Stimulated activated CD4-positive, alpha-beta T cell treated with anti-CD3 and anti-CD28 coated beads, Interleukin-15, amount 100 ng/mL, for 24 hours (primary cell): ENCODE measurements at regions not wholly inside any gene's neighbourhood (a gene's known extent, or its start where the extent isn't known, plus 50 kb on each side); places are given as distances from the start of the nearest gene placed in this dataset.

Experiments
- DNase-seq: peaks from one replicate; pipeline ENCODE4 v3.0.0-alpha.2; 2020

GRCh38 chr2:8525236-8525581 lies 156.6 kb upstream of the ID2 start:
- DNase-seq = no peak

GRCh38 chr2:8525582-8526402 lies 156.1 kb upstream of the ID2 start:
- no peak for DNase-seq

GRCh38 chr2:8526403-8526696 lies 155.5 kb upstream of the ID2 start:
- DNase-seq = no peak

DNA sequence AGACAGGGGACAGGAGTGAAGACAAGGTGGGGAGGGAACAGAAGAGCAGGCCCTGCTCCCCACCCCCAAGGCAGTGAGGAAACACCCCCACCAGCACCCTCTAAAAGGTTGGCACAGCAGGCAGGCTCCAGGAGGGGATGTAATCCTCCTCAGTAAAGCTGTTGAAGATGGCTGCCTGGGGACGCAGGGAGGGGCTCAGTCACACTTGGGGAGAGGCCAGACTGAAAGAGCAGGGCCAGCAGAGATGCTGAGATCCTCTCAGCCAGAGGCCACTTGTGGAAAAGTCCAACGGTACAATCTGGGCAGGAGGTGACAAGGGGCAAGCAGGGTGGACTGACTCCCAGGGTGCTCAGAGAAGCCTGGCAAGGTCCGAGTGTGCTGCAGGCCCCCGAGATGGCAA lies 154.8 kb upstream of the ID2 start:
- DNase-seq = no peak

DNA sequence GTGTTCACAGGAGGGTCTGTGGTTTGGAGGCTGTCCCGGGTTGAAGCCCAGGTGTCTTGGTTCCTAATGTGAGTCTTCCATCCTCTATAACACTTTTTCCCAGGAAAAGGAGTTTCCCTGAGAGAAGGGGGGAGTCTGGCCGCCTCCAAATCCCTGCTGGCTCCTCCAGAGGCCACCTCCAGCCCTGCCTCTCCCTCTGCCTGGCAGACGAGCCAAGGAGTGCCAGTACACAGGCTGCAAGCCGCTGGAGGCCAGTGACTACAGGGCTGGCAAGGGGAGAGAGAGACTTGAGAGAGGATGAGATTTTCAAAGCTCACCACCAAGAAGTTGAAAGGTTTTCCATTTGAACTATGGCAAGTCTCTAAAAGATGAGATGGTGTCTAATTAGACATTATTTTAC lies 154.2 kb upstream of the ID2 start:
- DNase-seq = no peak

- no peak for DNase-seq
Observed at GRCh38 chr2:8528863-8529262, 153.0 kb upstream of the ID2 start.

DNA sequence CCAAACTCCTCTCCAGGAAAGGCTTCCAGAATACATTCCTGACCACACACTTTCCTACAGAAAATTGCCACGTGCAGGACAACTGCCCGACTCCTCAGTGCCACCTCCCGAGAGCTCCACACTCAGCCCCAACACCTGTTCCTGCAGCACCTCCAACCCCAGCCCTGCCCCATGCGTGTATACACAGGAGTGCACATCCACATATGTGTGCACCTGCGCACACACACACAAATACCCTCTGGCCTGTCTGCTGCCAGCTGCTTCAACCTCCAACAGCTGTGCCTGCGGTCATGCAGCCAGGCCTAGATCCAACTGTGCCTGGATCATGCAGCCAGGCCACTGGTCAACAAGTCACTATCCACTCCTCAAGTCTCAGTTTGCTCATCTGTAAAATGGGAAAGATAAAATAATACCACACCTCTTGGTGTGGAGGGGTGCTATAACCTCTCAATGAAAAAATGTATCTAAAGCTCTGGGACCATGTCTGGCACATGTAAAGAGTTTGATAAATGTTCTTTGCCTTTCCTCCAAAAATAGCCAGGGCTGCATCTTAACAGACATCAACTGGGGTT lies 152.1 kb upstream of the ID2 start:
- no peak for DNase-seq

- DNase-seq = no peak
Observed at GRCh38 chr2:8531481-8531880, 150.4 kb upstream of the ID2 start.

DNA sequence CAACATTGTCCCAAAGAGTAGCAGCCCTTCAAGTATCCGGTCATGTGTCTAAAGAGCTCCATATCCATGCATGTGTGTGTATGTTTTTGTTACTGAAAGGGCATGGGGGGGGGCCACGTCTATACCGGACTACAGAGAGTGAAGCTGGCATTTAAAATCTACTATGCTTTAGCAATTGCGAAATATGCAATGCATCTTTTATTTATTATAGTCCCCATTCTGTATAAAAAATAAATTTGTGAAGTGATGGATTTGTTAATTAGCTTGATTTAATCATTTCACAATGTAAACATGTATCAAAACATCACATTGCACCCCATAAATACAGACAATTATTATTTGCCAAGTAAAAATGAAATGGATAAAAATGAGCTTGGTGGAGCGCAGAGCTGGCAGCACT lies 149.4 kb upstream of the ID2 start:
- DNase-seq = no peak

DNA sequence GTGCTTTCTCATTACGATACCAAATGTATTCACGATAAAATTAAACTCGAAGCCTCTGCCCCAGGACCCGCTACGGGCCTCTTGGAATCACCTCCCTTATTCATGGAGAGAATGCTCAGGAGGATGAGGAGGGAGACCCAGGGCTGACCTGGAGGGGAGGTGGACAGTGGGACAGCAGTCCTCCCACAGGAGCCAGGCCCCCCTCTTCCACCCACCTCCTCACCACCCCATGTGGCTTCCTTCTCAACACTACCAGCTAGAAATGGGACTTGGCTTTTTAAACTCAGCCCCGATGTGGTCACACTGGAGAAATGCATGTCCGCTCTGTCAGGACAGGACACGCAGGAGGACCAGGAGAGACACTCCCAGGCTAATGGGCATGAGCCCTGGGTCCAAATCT lies 147.9 kb upstream of the ID2 start:
- no peak for DNase-seq

DNA sequence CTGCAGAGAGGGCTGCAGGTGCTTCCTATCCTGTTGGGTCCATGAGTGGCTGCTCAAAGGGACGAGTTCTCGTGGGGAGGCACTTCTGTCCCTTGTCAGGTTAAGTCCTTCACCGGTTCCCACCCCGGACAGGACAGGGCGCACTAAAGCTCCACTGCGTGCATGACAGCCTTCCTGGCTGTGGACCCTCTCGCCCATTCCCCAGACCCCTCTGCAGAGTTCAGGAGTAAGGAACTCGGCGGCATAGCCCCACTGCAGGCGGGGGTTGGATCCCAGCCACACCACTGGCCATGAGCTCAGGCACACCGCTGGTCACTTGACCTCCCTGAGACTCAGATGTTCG lies 147.5 kb upstream of the ID2 start:
- no peak for DNase-seq

DNA sequence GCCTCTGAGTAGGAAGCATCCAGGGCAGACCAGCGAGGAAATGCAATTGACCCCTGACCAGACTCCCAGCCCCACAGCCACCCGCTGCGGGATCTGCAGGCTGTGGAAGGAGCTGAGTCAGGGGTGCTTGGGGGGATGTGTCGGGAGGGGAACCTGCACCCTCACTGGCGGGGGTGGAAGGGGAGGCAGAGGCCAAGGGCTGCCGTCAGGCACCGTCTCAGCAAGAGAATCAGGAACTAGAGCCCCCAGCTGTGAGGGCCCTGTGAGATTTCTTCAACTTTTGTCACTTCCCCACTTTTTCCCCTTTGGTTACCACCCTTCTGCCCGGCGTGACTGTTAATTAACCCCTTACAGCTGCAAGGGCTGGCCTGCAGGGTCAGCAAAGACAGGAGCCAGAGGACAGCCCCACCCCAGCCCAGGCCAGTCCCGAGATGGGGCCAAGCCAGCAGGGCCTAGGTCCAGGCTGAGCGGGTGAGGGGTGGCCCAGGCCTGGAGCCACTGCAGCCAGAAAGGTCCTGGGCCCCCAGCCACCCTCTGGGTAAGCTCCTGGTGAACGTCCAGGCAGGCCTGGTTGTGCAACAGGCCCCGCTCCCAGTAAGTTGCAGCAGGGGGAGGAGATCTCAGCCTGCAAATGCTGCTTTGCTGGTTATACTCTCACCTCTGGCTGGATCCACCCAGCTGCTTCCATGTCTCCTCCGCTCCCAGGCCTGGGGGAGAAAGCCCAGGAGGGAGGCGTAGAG lies 147.0 kb upstream of the ID2 start:
- DNase-seq = no peak

GRCh38 chr2:8535469-8535795 lies 146.4 kb upstream of the ID2 start:
- DNase-seq = no peak

DNA sequence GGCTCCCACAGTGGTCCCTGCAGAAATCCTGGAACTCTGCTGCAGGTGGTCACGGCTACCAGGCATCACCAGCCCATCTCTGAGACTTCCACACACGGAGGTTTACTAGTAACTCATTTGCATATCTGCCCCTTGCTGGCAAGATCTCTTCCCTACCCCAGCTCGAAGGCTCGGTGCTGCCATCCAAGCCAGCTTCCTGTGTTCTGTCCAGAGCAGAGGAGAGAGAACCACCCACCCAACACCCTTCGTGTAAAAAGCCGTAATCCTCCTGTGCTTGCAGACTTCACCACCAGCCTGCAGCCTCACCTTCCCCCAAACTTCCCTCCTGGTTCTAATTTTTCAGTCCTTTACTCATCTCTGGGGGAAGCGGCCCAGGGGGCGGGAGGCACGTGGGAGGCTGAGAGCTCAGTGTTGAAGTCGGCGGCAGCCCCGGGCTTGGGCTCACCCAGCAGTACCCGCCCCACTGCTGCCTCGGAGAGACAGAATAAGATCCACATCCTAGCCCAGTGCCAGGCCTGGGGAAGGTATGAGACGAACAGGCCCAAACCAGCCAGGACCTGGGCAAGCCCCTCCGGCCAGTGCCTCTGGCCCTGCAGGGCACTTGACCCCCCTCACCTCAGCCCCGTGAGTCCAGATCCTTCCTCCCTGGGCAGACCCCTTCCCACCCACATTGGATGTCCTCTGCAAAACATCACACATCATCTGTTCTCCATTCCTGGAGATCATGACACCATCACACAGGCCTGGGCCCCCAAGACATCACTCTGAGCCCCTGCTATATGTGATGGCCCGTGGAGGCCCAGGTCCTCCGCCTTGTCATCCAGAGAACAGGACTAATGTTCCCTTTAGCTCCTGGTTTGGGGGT lies 145.8 kb upstream of the ID2 start:
- no peak for DNase-seq

GRCh38 chr2:8536686-8537561 lies 144.9 kb upstream of the ID2 start:
- DNase-seq = no peak

DNA sequence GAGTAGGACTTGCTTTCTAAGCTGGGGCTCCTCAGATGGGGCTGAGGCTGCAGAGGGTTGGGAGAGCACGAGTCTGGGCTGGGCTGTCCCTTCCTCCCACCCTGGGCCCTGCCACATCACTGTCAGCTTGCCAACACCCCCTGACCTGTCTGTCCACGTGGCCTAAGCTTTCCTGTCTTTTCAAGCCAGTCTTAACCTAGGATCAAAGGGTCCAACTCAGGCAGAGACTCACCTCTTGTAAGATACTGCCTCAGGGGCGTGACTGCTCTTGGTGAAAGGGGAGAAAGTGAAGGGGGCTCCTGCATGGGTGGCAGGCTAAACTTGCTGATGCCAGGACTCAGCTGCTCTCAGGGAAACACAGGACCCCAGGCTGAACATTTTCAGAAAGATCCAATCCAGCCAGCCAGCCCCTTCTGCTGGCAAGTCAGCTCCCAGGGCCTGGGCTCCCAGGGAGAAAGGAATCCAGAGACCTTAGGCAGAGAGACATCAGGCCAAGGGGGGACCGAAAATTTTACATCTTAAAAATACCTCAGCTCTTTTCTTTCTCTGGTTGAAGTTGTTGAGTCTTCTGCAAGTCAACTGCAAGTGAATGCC lies 144.2 kb upstream of the ID2 start:
- no peak for DNase-seq

- DNase-seq = no peak
Observed at GRCh38 chr2:8538531-8538930, 143.3 kb upstream of the ID2 start.

- DNase-seq = no peak
Observed at GRCh38 chr2:8538931-8539621, 142.8 kb upstream of the ID2 start.

DNA sequence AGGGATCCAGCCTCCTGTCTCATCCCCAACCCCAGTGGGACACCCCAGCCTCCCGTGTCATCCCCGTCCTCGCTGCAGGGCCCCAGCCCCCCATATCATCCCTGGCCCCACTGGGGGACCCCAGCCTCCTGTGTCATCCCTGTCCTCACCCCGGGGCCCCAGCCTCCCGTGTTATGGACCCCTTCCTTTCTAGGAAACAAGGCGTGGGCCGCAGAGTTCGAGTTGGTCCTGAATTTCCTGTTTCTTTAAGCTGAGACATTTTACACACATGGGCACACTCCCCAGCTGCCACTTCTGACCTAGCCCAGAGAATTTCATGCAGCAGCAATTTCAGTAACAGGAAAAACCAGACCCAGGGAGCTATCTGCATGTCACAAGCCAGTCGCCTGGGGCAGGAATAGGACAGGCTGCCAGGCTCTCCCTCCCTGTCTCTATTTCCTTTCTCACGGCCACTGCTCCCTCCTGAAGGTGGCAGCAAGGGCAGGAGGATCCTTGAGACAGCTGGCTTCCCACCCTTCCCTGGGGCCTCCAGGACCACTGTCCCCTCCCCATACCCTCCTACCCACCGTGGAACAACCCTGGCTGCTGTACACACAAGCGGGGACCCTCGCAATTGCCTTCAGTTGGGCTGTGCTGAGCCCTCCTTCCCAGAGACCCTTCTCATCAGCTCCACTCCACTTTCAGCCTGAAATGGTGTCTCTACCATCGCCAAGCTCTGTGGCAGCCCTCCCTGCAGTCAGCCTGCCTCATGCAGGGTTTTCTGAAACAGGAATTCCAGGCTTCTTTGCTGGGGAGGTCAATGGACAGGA lies 141.9 kb upstream of the ID2 start:
- no peak for DNase-seq

DNA sequence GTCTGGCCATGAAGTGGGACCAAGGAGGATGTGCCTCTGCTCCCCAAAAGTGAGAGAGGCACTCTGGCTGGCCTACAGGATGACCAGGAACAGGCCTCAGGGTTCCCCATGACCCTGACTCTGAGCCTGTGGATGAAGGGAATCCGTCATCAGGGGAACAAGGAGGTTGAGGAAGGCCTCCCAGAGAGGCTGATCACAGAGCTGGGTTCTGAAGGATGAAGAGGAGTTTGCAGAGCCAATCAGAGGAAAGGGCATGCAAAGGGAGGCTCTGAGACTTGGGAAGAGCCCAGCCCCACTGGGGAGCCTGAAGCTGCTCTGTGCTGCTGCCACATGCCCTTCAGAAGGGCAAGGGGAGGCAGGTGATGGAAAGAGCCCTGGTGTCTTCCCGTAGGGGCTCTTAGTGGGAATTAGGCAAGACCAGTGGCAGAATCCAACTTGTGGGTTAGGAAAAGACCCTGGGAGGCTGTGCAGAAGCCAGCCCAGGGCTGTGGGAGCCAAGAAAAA lies 141.3 kb upstream of the ID2 start:
- DNase-seq = no peak

DNA sequence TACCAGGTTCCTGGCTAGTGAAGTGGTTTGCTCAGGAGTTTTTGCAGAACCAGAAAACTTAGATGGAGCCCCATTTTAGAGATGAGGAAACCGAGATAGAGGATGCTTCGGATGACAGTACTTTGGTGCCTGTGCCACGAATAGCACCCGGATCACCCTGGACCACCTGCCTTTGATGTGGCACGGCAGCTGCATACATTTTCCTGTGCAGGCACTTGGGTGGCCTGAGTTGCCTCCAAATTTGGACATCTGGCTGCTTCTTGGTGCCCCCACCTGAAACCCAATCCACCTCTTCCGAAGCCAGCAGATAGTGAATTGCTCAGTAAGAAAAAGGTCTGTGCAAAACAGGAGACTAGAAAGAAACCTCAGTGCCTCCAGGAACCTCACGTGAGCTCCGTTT lies 140.6 kb upstream of the ID2 start:
- DNase-seq = no peak
